Naive thymus-derived CD8-positive, alpha-beta T cell (primary cell): ENCODE measurements at regions not wholly inside any gene's neighbourhood (a gene's known extent, or its start where the extent isn't known, plus 50 kb on each side); places are given as distances from the start of the nearest gene placed in this dataset.

Source experiments
- ATAC-seq, 2 donors: fragments of 150-1000 bp; cut with Tn5 transposase in 1 of 2; sonication (Bioruptor Pico), chemical (Tn5 transposase) in 1 of 2; 1 replicate in 1 of 2; 2 replicates in 1 of 2; pipeline ENCODE4 v1.10.0; 2021; ENCODE audit warnings: mild to moderate bottlenecking in 2 of 2, moderate library complexity in 2 of 2
- POLR2A ChIA-PET: fragments of 350-600 bp; sonication (Branson Sonifier 250); formaldehyde crosslinking; loops from one replicate; lab custom pipeline; 2021; ENCODE audit warnings: antibody characterized with exemption; lab: Charles Lee
- DNase-seq, 10 donors: peaks; one replicate each; pipeline versions ENCODE4 v3.0.0 to v3.0.0-alpha.2; 2020 to 2022
- H3K27ac Mint-ChIP-seq, 10 donors: one replicate each; pipeline ENCODE4 v1.8.0; 2020 to 2022; ENCODE audit warnings: mild to moderate bottlenecking in 10 of 10, mixed read lengths in 10 of 10, moderate library complexity in 4 of 10, inconsistent platforms in 1 of 10
- H3K27me3 Mint-ChIP-seq, 5 donors: one replicate each; pipeline ENCODE4 v1.8.0; 2021 to 2022; ENCODE audit warnings: mixed read lengths in 5 of 5
- H3K36me3 Mint-ChIP-seq, 3 donors: one replicate each; pipeline ENCODE4 v1.8.0; 2020 to 2022; ENCODE audit warnings: mixed read lengths in 3 of 3, mild to moderate bottlenecking in 2 of 3, inconsistent platforms in 1 of 3
- H3K4me1 Mint-ChIP-seq, 4 donors: one replicate each; pipeline ENCODE4 v1.8.0; 2021 to 2022; ENCODE audit warnings: mixed read lengths in 4 of 4
- H3K4me3 Mint-ChIP-seq, 10 donors: one replicate each; pipeline ENCODE4 v1.8.0; 2020 to 2022; ENCODE audit warnings: mild to moderate bottlenecking in 10 of 10, mixed read lengths in 10 of 10, moderate library complexity in 6 of 10, inconsistent platforms in 1 of 10
- H3K9me3 Mint-ChIP-seq, 9 donors: one replicate each; pipeline ENCODE4 v1.8.0; 2020 to 2022; ENCODE audit warnings: mixed read lengths in 9 of 9, mild to moderate bottlenecking in 3 of 9, inconsistent platforms in 1 of 9, moderate library complexity in 1 of 9

DNA sequence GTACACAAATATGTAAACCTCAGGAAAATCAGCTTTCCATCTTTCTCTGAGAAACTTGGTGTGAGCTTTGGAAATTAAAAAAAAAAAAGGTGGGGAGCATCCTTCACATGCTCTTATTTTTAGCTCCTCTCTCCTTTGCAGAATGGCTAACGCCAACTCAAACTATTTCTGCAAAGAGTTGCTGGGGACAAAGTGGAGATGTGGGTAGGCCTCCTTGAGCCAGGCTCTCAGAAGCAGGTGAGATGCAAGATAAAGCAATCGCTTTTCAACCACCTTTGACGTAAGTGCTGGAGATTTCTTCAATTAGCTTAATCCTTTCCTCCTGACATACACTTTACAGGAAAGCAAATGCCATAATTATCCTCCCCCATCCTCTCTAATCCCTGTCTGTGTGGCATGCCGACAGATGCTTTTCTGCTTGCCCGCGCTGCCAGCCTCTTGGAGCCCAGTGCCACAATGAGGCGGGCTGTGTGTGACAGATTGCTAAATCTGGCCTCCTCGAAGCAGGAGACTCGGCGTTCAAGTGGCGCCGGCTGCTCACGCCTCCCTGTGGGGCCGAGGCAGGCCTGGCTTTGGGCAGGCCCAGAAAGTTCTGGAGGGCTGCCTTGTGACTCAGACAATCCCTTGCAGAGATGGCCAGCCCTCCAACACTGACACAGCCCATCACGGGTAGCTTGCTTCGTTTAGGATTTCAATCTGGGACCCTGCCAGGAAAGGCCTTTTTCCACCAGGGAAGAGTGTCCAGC, 64.9 kb upstream of the SOD3 start:
- Mint-ChIP-seq H3K4me1 (peaks cover 0 to 2% (median 0%) of the 10 kb centered on the region in 4 donors), H3K4me3 (no peak overlapping the region), H3K36me3 (no peaks in the 10 kb centered on the region), H3K9me3 (peaks cover 0 to 6% (median 0%) of the 10 kb centered on the region in 9 donors), H3K27me3 (peaks cover 2 to 21% (median 5%) of the 10 kb centered on the region in 5 donors), H3K27ac (no peak overlapping the region)
- POLR2A ChIA-PET, result no interaction called here
- DNase-seq, result no peak
- no peak for ATAC-seq

DNA sequence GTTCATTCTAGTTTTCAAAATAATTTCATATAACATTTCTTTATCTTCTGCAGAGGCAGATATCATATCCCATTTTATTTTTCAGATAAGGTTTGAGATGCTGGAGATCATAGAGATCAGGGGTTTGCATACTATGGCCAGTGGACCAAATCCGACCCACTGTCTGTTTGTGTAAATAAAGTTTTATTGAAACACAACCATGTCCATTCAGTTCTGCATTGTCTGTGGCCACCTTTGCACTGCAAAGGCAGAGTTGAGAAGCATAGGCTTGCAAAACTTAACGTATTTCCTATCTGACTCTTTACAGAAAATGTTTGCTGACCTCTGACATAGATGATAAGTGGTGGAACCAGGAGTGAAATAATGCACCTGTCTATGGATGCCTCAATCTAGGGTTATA, 63.9 kb upstream of the SOD3 start:
- no peak for ATAC-seq
- peaks cover 2 to 17% (median 5%) of the 10 kb centered on the region in 5 donors for H3K27me3 Mint-ChIP-seq
- peaks cover 0 to 10% (median 0%) of the 10 kb centered on the region in 9 donors for H3K9me3 Mint-ChIP-seq
- DNase-seq, result no peak
- H3K36me3 Mint-ChIP-seq, result no peaks in the 10 kb centered on the region
- POLR2A ChIA-PET, result no interaction called here
- no peak overlapping the region for H3K4me3 Mint-ChIP-seq
- peaks cover 0 to 2% (median 0%) of the 10 kb centered on the region in 4 donors for H3K4me1 Mint-ChIP-seq
- H3K27ac Mint-ChIP-seq, result no peak overlapping the region

DNA sequence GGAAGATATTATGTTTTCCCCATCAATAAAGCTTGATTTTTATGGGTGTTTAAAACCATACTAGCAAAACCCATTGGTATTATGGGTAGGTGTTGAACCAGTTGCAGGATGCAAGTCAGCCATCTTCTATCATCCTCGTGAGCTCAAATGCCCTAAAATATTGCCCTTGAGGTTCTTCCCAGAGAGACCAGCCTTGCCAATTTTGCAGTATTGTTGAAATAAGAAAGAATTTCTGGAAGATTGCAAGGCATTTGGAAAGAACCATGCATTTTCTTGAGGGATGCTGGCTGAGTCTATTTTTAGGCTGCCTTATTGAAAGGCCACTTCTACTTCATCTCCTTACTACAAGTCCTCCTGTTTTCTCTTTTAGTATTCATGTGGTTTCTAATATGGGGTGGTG, 60.9 kb upstream of the SOD3 start:
- Mint-ChIP-seq H3K4me3 (no peak overlapping the region), H3K36me3 (peaks cover 0 to 12% (median 0%) of the 10 kb centered on the region in 3 donors)
- no peak for ATAC-seq

DNA sequence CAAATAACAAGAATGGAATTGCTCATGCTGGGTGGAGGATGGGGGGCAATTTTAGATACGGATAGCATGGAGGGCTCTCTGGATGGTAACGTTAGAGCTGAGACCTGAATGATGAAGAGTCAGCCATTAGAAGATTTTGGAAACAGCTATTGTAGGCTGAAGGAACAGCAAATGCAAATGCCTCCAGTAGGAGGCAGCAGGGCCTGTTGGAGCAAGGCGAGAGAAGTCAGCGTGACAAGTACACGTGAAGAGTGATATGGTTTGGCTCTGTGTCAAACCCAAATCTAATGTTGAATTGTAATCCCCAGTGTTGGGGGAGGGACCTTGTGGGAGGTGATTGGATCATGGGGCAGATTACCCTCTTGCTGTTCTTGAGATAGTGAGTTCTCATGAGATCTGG, 59.3 kb upstream of the SOD3 start:
- H3K4me3 Mint-ChIP-seq, result no peak overlapping the region
- DNase-seq (no peak), ATAC-seq (no peak)
- H3K27me3 Mint-ChIP-seq, result peaks cover 0 to 15% (median under 1%) of the 10 kb centered on the region in 5 donors
- H3K36me3 Mint-ChIP-seq, result peaks cover 0 to 12% (median 0%) of the 10 kb centered on the region in 3 donors
- H3K27ac Mint-ChIP-seq, result no peak overlapping the region
- H3K4me1 Mint-ChIP-seq, result peaks cover 0 to 2% (median 0%) of the 10 kb centered on the region in 4 donors
- H3K9me3 Mint-ChIP-seq, result peaks cover 0 to 32% (median 12%) of the 10 kb centered on the region in 9 donors
- POLR2A ChIA-PET, result no interaction called here

More for the DNA sequence above, 60.9 kb upstream of the SOD3 start:
- H3K9me3 Mint-ChIP-seq, result peaks cover 0 to 32% (median 12%) of the 10 kb centered on the region in 9 donors
- H3K4me1 Mint-ChIP-seq, result peaks cover 0 to 2% (median 0%) of the 10 kb centered on the region in 4 donors
- H3K27ac Mint-ChIP-seq, result no peak overlapping the region
- H3K27me3 Mint-ChIP-seq, result peaks cover 0 to 17% (median 0%) of the 10 kb centered on the region in 5 donors
- POLR2A ChIA-PET, result no interaction called here
- DNase-seq, result no peak

DNA sequence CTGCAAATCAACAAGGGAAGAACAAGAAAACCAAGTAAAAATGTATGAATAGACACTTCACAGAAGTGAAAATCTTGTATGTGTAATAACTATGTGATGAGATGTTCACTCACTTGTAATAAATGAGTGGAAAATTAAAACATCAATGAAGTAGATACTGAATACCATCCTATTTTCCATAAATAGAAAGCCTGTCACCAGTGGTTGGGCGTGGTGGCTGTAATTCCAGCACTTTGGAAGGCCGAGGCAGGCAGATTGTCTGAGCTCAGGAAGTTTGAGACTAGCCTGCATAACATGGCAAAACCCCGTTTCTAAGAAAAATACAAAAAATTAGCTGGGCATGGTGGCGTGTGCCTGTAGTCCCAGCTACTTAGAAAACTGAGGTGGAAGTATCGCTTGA, 53.5 kb upstream of the SOD3 start:
- Mint-ChIP-seq H3K27ac (no peak overlapping the region), H3K4me1 (peaks cover 0 to 2% (median 0%) of the 10 kb centered on the region in 4 donors), H3K9me3 (peaks cover 0 to 19% (median 5%) of the 10 kb centered on the region in 9 donors), H3K27me3 (peaks cover 0 to 6% (median 0%) of the 10 kb centered on the region in 5 donors), H3K36me3 (peaks cover 0 to 8% (median 0%) of the 10 kb centered on the region in 3 donors), H3K4me3 (no peak overlapping the region)
- ATAC-seq (no peak), DNase-seq (no peak)
- POLR2A ChIA-PET, result no interaction called here

DNA sequence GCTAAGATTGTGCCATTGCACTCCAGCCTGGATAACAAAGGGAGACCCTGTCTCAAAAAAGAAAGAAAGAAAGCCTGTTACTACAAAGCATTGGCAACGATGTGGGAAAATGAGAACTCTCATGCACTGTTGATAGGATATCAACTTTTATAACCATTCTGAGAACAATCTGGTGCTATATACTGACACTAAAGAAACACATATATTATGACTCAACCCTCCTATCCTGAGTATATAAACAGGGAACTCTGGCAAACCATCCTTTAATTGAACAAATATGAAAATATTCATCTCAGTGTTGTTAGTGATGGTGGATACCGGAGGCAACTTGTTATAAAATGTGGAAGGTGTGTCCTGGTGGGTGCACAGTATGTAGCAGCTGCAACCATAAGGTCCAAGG, 53.0 kb upstream of the SOD3 start:
- peaks cover 0 to 15% (median 4%) of the 10 kb centered on the region in 9 donors for H3K9me3 Mint-ChIP-seq
- ATAC-seq (no peak), DNase-seq (no peak)
- H3K4me1 Mint-ChIP-seq, result peaks cover 0 to 2% (median 0%) of the 10 kb centered on the region in 4 donors
- POLR2A ChIA-PET, result no interaction called here
- H3K4me3 Mint-ChIP-seq, result no peak overlapping the region
- H3K27ac Mint-ChIP-seq, result no peak overlapping the region
- H3K27me3 Mint-ChIP-seq, result peaks cover 0 to 6% (median 0%) of the 10 kb centered on the region in 5 donors
- peaks cover 0 to 4% (median 0%) of the 10 kb centered on the region in 3 donors for H3K36me3 Mint-ChIP-seq

DNA sequence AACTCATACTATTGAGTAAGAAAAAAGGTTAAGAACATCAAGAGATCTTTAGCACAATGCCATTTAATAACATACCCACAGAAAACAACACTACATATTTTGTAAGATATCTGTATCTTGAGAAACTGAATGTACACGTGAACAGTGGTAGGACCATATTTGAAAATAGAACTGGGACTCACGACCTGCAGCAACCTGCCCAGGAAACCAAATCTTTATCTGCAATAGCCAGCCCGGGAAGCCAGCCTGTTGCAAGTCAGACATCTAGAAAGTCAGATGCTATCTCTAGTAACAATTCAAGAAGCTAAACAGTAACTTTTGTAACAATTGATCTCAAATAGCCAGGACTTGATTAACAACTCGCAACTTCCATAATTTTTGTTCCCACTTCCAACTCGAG, 52.6 kb upstream of the SOD3 start:
- H3K4me1 Mint-ChIP-seq, result peaks cover 0 to 2% (median 0%) of the 10 kb centered on the region in 4 donors
- peaks cover 0 to 6% (median under 1%) of the 10 kb centered on the region in 5 donors for H3K27me3 Mint-ChIP-seq
- ATAC-seq (no peak), DNase-seq (no peak)
- POLR2A ChIA-PET, result no interaction called here
- no peak overlapping the region for H3K4me3 Mint-ChIP-seq
- peaks cover 0 to 4% (median 0%) of the 10 kb centered on the region in 3 donors for H3K36me3 Mint-ChIP-seq
- peaks cover 0 to 11% (median 4%) of the 10 kb centered on the region in 9 donors for H3K9me3 Mint-ChIP-seq
- H3K27ac Mint-ChIP-seq, result no peak overlapping the region

DNA sequence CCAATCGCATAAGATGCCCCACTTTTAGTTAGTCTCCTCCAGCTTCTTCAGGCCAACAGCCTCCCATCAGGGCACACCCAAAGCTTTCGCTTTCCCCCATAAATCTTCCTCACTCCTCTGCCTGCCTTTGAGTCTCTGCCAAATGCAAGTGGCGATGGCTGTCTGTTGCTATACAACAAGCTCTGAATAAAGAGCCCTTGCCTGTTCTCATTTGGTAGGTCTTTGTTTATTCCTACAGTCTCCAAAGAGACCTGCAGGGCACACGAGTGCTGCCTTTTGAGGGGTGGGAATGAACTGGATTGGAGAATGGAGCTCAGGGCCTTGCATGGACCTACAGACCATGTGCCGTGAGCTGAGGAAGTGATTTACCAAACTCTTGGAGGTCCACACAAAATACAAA, 52.2 kb upstream of the SOD3 start:
- Mint-ChIP-seq H3K27me3 (peaks cover 0 to 11% (median 4%) of the 10 kb centered on the region in 5 donors), H3K27ac (no peak overlapping the region), H3K4me3 (no peak overlapping the region), H3K4me1 (peaks cover 0 to 2% (median 0%) of the 10 kb centered on the region in 4 donors), H3K9me3 (peaks cover 0 to 8% (median 2%) of the 10 kb centered on the region in 9 donors), H3K36me3 (peaks cover 0 to 3% (median 0%) of the 10 kb centered on the region in 3 donors)
- DNase-seq, result no peak
- POLR2A ChIA-PET, result no interaction called here
- ATAC-seq, result no peak

DNA sequence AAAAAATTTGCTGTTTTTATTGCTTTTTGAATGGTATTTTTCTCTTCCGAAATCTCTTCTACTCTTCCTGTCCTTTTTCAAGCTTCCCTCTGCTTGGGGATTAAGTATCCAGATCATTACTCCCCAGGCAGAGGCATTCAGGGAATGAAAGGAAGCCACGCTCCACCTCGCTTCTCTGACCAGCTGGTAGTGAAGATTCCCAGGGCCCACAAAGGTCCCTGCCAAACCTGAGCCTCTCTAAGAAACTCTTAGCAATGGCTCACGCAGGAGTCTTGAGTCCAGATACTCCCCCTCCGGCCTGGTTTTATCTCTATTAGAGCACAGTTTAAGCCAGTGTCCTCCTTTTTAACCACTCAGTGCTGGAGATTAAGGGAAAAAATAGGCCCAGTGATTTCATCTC, 51.4 kb upstream of the SOD3 start:
- DNase-seq, result no peak
- Mint-ChIP-seq H3K27ac (no peak overlapping the region), H3K4me3 (no peak overlapping the region), H3K36me3 (no peaks in the 10 kb centered on the region), H3K27me3 (peaks cover 0 to 15% (median 4%) of the 10 kb centered on the region in 5 donors), H3K4me1 (peaks cover 0 to 2% (median 0%) of the 10 kb centered on the region in 4 donors), H3K9me3 (peaks cover 0 to 4% (median 0%) of the 10 kb centered on the region in 9 donors)
- ATAC-seq, result no peak
- POLR2A ChIA-PET, result no interaction called here

DNA sequence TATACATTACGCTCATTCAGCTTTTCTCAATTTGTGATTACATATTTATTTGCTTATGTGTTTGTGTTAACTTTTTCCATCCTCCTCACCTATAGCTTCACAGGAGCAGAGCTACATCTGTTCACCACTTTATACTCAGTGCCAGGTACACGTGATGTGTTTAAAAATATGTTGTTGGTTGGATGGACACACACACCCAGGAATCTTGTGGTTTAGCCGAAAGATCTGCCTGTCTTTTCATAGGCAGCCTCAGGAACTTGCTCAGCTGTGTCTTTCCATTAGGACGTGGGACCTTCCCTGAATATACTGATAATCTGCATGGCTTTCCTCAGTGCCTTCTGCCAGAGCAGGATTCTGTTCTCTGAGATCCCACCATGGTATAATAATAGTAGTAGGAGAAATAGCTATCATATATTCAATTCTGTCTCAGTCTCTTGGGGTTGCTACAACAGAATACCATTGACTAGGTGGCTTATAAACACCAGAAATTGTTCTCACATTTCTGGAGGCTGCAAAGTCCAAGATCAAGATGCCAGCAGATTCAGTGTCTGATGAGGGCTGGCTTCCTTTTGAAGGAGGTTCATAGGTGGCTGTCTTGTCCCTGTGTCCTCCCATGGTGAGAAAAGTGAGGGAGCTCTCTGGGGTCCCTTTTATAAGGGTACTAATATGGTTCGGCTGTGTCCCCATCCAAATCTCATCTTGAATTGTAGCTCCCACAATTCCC, 50.0 kb upstream of the SOD3 start:
- H3K36me3 Mint-ChIP-seq, result no peaks in the 10 kb centered on the region
- POLR2A ChIA-PET, result no interaction called here
- no peak overlapping the region for H3K4me3 Mint-ChIP-seq
- no peak overlapping the region for H3K27ac Mint-ChIP-seq
- peaks cover 1 to 17% (median 5%) of the 10 kb centered on the region in 5 donors for H3K27me3 Mint-ChIP-seq
- DNase-seq, result no peak
- peaks cover 0 to 4% (median 0%) of the 10 kb centered on the region in 9 donors for H3K9me3 Mint-ChIP-seq
- H3K4me1 Mint-ChIP-seq, result peaks cover 0 to 2% (median 0%) of the 10 kb centered on the region in 4 donors
- ATAC-seq, result no peak
